8988T (cell line): ENCODE measurements at regions not wholly inside any gene's neighbourhood (a gene's known extent, or its start where the extent isn't known, plus 50 kb on each side); places are given as distances from the start of the nearest gene placed in this dataset.
"Not testable (repeated sequence)": the region's sequence is repeated elsewhere in the genome, so short reads cannot be mapped to it uniquely, and the experiment has no call there.

Experiments
- DNase-seq: peaks from one replicate; pipeline ENCODE4 v3.0.0; 2011

GRCh38 chr2:155651851-155652250 lies 680.7 kb downstream of the NR4A2 start:
- DNase-seq: no peak

GRCh38 chr2:155645791-155646190 lies 686.7 kb downstream of the NR4A2 start:
- no peak for DNase-seq

GRCh38 chr2:155643056-155643775 lies 689.3 kb downstream of the NR4A2 start:
- DNase-seq: no peak

- no peak for DNase-seq
Measured at GRCh38 chr2:155633887-155634570, 698.5 kb downstream of the NR4A2 start.

GRCh38 chr2:155633060-155633839 lies 699.3 kb downstream of the NR4A2 start:
- DNase-seq: no peak

- DNase-seq: no peak
Measured at GRCh38 chr2:155630760-155631159, 701.8 kb downstream of the NR4A2 start.

- no peak for DNase-seq
Measured at GRCh38 chr2:155622443-155622842, 710.1 kb downstream of the NR4A2 start.

GRCh38 chr2:155600914-155601760 lies 731.4 kb downstream of the NR4A2 start:
- no peak for DNase-seq

GRCh38 chr2:155600296-155600695 lies 732.2 kb downstream of the NR4A2 start:
- DNase-seq: no peak

GRCh38 chr2:155599834-155600233 lies 732.7 kb downstream of the NR4A2 start:
- no peak for DNase-seq

- no peak for DNase-seq
Measured at GRCh38 chr2:155583674-155584195, 748.8 kb downstream of the NR4A2 start.

GRCh38 chr2:155574941-155575340 lies 757.6 kb downstream of the NR4A2 start:
- no peak for DNase-seq

- DNase-seq: no peak
Measured at GRCh38 chr2:155547571-155547970, 785.0 kb downstream of the NR4A2 start.

GRCh38 chr2:155546721-155547555 lies 785.6 kb downstream of the NR4A2 start:
- DNase-seq: no peak

GRCh38 chr2:155539028-155539427 lies 793.5 kb downstream of the NR4A2 start:
- DNase-seq: not testable (repeated sequence)

- DNase-seq: no peak
Measured at GRCh38 chr2:155528034-155528433, 804.5 kb downstream of the NR4A2 start.

GRCh38 chr2:155525199-155525598 lies 807.3 kb downstream of the NR4A2 start:
- DNase-seq: no peak

- DNase-seq: no peak
Measured at GRCh38 chr2:155519529-155520130, 812.9 kb downstream of the NR4A2 start.

GRCh38 chr2:155518094-155518493 lies 814.4 kb downstream of the NR4A2 start:
- no peak for DNase-seq

- no peak for DNase-seq
Measured at GRCh38 chr2:155517362-155517761, 815.2 kb downstream of the NR4A2 start.

- no peak for DNase-seq
Measured at GRCh38 chr2:155513248-155513647, 814.8 kb downstream of the KCNJ3 start.
